ENCODE measurements at regions not wholly inside any gene's neighbourhood (a gene's known extent, or its start where the extent isn't known, plus 50 kb on each side); places are given as distances from the start of the nearest gene placed in this dataset.
"Not testable (repeated sequence)": the region's sequence is repeated elsewhere in the genome, so short reads cannot be mapped to it uniquely, and the experiment has no call there.

GRCh38 chr2:131966671-131967070 is 195.1 kb downstream of the ANKRD30BL start:
- intact Hi-C loops (cut with micrococcal nuclease), result not testable (repeated sequence)
- 78% methylated on average over 9 of the region's 10 CpGs for WGBS (ENCODE audit: insufficient coverage)

DNA sequence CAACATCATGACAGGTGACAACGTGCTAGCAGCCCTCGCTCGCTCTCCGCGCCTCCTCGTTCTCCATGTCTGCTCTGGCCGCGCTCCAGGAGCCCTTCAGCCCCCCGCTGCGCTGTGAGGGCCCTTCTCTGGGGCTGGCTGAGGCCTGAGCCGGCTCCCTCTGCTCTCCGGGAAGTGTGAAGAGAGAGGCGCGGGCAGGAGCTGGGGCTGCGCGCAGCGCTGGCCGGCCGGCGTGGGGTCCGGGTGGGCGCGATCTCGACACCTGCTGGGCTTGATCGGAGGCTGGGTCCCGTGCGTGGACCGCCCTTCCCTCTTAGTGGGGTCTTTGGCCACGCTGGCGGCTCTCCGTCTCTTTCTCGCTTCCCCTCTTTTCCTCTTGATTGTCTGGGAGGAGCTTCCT is 195.5 kb downstream of the ANKRD30BL start:
- TF ChIP-seq EZH2 (IDR thresholded peaks at IDR 0.05; ENCODE audit: borderline replicate concordance, insufficient read depth, low read depth, low read length, poor library complexity, severe bottlenecking) (no peak), CTCF (IDR thresholded peaks at IDR 0.05) (no peak)
- Histone ChIP-seq H3K9ac (ENCODE audit: low read length) (no peak overlapping the region), H3K4me2 (replicated peaks; ENCODE audit: low read depth, low read length, poor library complexity, severe bottlenecking) (no peak overlapping the region), H3K27ac (ENCODE audit: low read length in 2 of 2) (no peak overlapping the region), H3K4me3 (ENCODE audit: control extremely low read depth in 1 of 5, extremely low read depth in 1 of 5, insufficient read depth in 1 of 5, low read depth in 2 of 5, low read length in 4 of 5) (no peak overlapping the region), H3K36me3 (replicated peaks in 1 of 2; ENCODE audit: control extremely low read depth in 1 of 2, control insufficient read depth in 1 of 2, extremely low read depth in 1 of 2, insufficient read depth in 2 of 2, low read length in 1 of 2) (no peaks in the 10 kb centered on the region), H3K9me3 (ENCODE audit: control extremely low read depth in 1 of 3, control insufficient read depth in 2 of 3, insufficient read depth in 1 of 3, low read length in 2 of 3) (peaks cover 0 to 12% (median 0%) of the 10 kb centered on the region in 3 donors), H3K27me3 (replicated peaks in 1 of 4; ENCODE audit: control extremely low read depth in 1 of 4, control insufficient read depth in 3 of 4, insufficient read depth in 4 of 4, low read length in 3 of 4) (no peaks in the 10 kb centered on the region), H3K79me2 (ENCODE audit: control insufficient read depth, insufficient read depth, low read length) (no peaks in the 10 kb centered on the region), H3K4me1 (ENCODE audit: control insufficient read depth in 2 of 2, insufficient read depth in 2 of 2, low read length in 2 of 2) (no peaks in the 10 kb centered on the region), H4K20me1 (ENCODE audit: control insufficient read depth, insufficient read depth, low read length, poor library complexity, severe bottlenecking) (no peaks in the 10 kb centered on the region), H2AFZ (ENCODE audit: insufficient read depth, low read depth, low read length, poor library complexity, severe bottlenecking) (no peak overlapping the region)
- intact Hi-C loops (cut with micrococcal nuclease), result no loop called here
- ChIA-PET CTCF (no interaction called here), POLR2A (no interaction called here)
- ATAC-seq (ENCODE audit: low read depth) (no peak), DNase-seq (peak; percentile 1)
- Mint-ChIP-seq H3K27me3 (no peaks in the 10 kb centered on the region), H3K4me1 (no peaks in the 10 kb centered on the region), H3K4me3 (no peak overlapping the region), H3K9me3 (ENCODE audit: insufficient read depth) (no peaks in the 10 kb centered on the region), H3K27ac (no peak overlapping the region)
- 95% methylated on average over 29 of the region's 32 CpGs for WGBS (ENCODE audit: insufficient coverage)

More at GRCh38 chr2:131966671-131967070, 195.1 kb downstream of the ANKRD30BL start:
- CTCF ChIA-PET; H3K4me2 ChIP-seq (replicated peaks; ENCODE audit: low read depth, low read length, poor library complexity, severe bottlenecking); H4K20me1 ChIP-seq (ENCODE audit: control insufficient read depth, insufficient read depth, low read length, poor library complexity, severe bottlenecking); POLR2A ChIA-PET; H3K4me3 ChIP-seq (ENCODE audit: control extremely low read depth in 1 of 5, extremely low read depth in 1 of 5, insufficient read depth in 1 of 5, low read depth in 2 of 5, low read length in 4 of 5); DNase-seq; H3K9me3 Mint-ChIP-seq (ENCODE audit: insufficient read depth); H3K4me1 ChIP-seq (ENCODE audit: control insufficient read depth in 2 of 2, insufficient read depth in 2 of 2, low read length in 2 of 2); H3K4me3 Mint-ChIP-seq; ATAC-seq (ENCODE audit: low read depth); H3K27me3 ChIP-seq (replicated peaks in 1 of 4; ENCODE audit: control extremely low read depth in 1 of 4, control insufficient read depth in 3 of 4, insufficient read depth in 4 of 4, low read length in 3 of 4); H3K27ac Mint-ChIP-seq; H3K79me2 ChIP-seq (ENCODE audit: control insufficient read depth, insufficient read depth, low read length); H3K27ac ChIP-seq (ENCODE audit: low read length in 2 of 2); H2AFZ ChIP-seq (ENCODE audit: insufficient read depth, low read depth, low read length, poor library complexity, severe bottlenecking); H3K9ac ChIP-seq (ENCODE audit: low read length); H3K4me1 Mint-ChIP-seq; H3K36me3 ChIP-seq (replicated peaks in 1 of 2; ENCODE audit: control extremely low read depth in 1 of 2, control insufficient read depth in 1 of 2, extremely low read depth in 1 of 2, insufficient read depth in 2 of 2, low read length in 1 of 2); H3K27me3 Mint-ChIP-seq: not testable (repeated sequence)
- H3K9me3 ChIP-seq (ENCODE audit: control extremely low read depth in 1 of 3, control insufficient read depth in 2 of 3, insufficient read depth in 1 of 3, low read length in 2 of 3), result peaks cover 0 to 12% (median 0%) of the 10 kb centered on the region in 3 donors

DNA sequence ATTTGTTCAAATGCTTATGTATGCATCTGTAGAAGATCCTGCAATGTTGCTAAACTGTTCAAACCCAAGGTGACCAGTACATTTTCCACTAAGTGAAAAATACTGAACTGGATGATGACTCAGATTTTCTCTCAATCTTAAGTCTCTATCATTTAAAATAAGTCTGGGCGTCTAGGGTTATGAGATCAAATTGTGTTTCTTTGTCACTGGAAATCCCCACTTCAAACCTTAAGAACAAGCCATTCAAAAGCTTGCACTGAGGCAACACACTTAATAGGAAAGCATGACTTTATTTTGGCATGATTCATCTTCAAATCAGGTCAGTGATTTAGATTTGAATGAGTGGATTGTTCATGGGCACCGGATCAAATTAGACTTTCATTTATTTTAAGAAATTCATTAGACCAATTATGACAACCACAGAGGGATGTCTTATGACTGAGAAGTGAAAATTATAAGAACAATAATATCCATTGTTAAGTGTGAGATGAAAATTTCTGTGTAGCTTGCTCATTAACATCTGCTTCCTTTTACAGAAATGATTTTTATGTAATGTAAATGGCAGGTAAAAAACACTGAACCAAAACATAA is 203.6 kb downstream of the ANKRD30BL start:
- H3K4me1 Mint-ChIP-seq; H3K9ac ChIP-seq (ENCODE audit: low read length); intact Hi-C loops (cut with micrococcal nuclease); H3K4me2 ChIP-seq (replicated peaks; ENCODE audit: low read depth, low read length, poor library complexity, severe bottlenecking); H3K27ac Mint-ChIP-seq; CTCF ChIA-PET; H3K27me3 ChIP-seq (replicated peaks in 1 of 4; ENCODE audit: control extremely low read depth in 1 of 4, control insufficient read depth in 3 of 4, insufficient read depth in 4 of 4, low read length in 3 of 4); DNase-seq; H4K20me1 ChIP-seq (ENCODE audit: control insufficient read depth, insufficient read depth, low read length, poor library complexity, severe bottlenecking); H3K4me3 Mint-ChIP-seq; H3K79me2 ChIP-seq (ENCODE audit: control insufficient read depth, insufficient read depth, low read length); H3K27ac ChIP-seq (ENCODE audit: low read length in 2 of 2); H3K9me3 Mint-ChIP-seq (ENCODE audit: insufficient read depth); H3K36me3 ChIP-seq (replicated peaks in 1 of 2; ENCODE audit: control extremely low read depth in 1 of 2, control insufficient read depth in 1 of 2, extremely low read depth in 1 of 2, insufficient read depth in 2 of 2, low read length in 1 of 2); POLR2A ChIA-PET; H2AFZ ChIP-seq (ENCODE audit: insufficient read depth, low read depth, low read length, poor library complexity, severe bottlenecking); H3K4me3 ChIP-seq (ENCODE audit: control extremely low read depth in 1 of 5, extremely low read depth in 1 of 5, insufficient read depth in 1 of 5, low read depth in 2 of 5, low read length in 4 of 5); H3K4me1 ChIP-seq (ENCODE audit: control insufficient read depth in 2 of 2, insufficient read depth in 2 of 2, low read length in 2 of 2); H3K9me3 ChIP-seq (ENCODE audit: control extremely low read depth in 1 of 3, control insufficient read depth in 2 of 3, insufficient read depth in 1 of 3, low read length in 2 of 3); ATAC-seq (ENCODE audit: low read depth); H3K27me3 Mint-ChIP-seq: not testable (repeated sequence)
- no CpG with 5 or more reads among the region's 2 CpGs for WGBS (ENCODE audit: insufficient coverage)
